ENCODE measurements at regions not wholly inside any gene's neighbourhood (a gene's known extent, or its start where the extent isn't known, plus 50 kb on each side); places are given as distances from the start of the nearest gene placed in this dataset.
A peak's percentile ranks its signal among the peaks of the same experiment; 100 is the strongest.

DNA sequence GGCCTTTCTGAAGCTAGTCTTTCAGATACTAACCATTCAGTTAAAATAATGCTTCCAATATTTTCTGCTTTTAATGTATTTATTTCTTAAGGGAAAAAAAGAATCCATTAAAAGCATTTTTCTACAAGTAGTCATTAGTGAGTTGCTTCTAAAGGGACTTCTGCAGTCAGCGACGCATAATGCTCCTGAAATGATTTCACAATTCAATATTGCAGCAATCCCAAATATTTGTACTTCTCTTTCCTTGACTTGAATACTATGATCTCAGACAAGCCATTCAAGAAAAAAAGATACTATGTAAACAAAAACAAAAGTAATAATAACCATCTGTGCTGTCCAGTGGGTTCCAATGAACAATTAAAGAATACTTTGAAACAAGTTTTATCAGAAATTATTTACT is 681.0 kb downstream of the DIPK2A start:
- no peak overlapping the region for H3K27ac ChIP-seq
- TF ChIP-seq CTCF (IDR thresholded peaks at IDR 0.05), result no peak
- no peak overlapping the region for H3K4me3 ChIP-seq
- intact Hi-C loops (cut with DNase I), result no loop called here
- FAIRE-seq (no peak), ATAC-seq (no peak), DNase-seq (no peak)
- H3K4me1 ChIP-seq, result no peaks in the 10 kb centered on the region
- H3K36me3 ChIP-seq, result no peaks in the 10 kb centered on the region
- no peaks in the 10 kb centered on the region for H3K27me3 ChIP-seq
- no peaks in the 10 kb centered on the region for H3K9me3 ChIP-seq
- 66 to 84% methylated on average over 2 of the region's 2 CpGs for WGBS, 2 donors

DNA sequence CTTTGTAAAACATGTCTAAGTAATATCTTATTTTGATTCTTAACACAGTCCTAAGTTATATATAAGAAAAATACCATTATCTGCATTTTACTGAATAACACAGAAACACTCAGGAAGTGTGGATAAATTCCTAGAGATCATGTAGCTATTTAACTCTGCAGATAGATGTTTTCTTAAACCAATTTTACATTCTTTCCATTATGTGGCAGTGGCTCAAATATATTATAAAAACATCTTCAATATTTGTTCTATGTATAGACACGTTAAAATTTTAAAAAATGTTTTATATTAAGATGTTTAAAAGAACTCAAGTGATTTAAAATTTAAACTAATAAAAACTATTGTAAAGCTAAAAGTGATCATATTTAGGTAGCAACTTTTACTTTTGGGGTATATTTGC is 683.8 kb downstream of the DIPK2A start:
- no peak overlapping the region for H3K4me3 ChIP-seq
- FAIRE-seq (peak; percentile 39), DNase-seq (no peak), ATAC-seq (no peak)
- H3K27me3 ChIP-seq, result no peaks in the 10 kb centered on the region
- WGBS, 2 donors, result 68 to 80% methylated on average over 1 of the region's 1 CpG
- no peaks in the 10 kb centered on the region for H3K36me3 ChIP-seq
- no peak overlapping the region for H3K27ac ChIP-seq
- no peaks in the 10 kb centered on the region for H3K9me3 ChIP-seq
- no peaks in the 10 kb centered on the region for H3K4me1 ChIP-seq
- intact Hi-C loops (cut with DNase I), result no loop called here
- no peak for TF ChIP-seq CTCF (IDR thresholded peaks at IDR 0.05)

GRCh38 chr3:144660186-144660585 is 688.6 kb downstream of the DIPK2A start:
- no peaks in the 10 kb centered on the region for H3K36me3 ChIP-seq
- no peak overlapping the region for H3K4me3 ChIP-seq
- no peaks in the 10 kb centered on the region for H3K4me1 ChIP-seq
- H3K27me3 ChIP-seq, result no peaks in the 10 kb centered on the region
- no peak for TF ChIP-seq CTCF (IDR thresholded peaks at IDR 0.05)
- no peak for FAIRE-seq
- ATAC-seq, result peak in 2 of 4 donors; percentile 47 to 49
- no peak overlapping the region for H3K27ac ChIP-seq
- intact Hi-C loops (cut with DNase I), result no loop called here
- 82 to 95% methylated on average over 1 of the region's 1 CpG for WGBS, 2 donors
- DNase-seq, result no peak
- no peaks in the 10 kb centered on the region for H3K9me3 ChIP-seq

- WGBS, 2 donors, result 58% methylated on average over 3 of the region's 3 CpGs
- no peak for TF ChIP-seq CTCF (IDR thresholded peaks at IDR 0.05)
- ATAC-seq (no peak), FAIRE-seq (no peak), DNase-seq (no peak)
- no peaks in the 10 kb centered on the region for H3K9me3 ChIP-seq
- intact Hi-C loops (cut with DNase I), result no loop called here
- no peaks in the 10 kb centered on the region for H3K27me3 ChIP-seq
- no peak overlapping the region for H3K27ac ChIP-seq
- no peaks in the 10 kb centered on the region for H3K36me3 ChIP-seq
- H3K4me1 ChIP-seq, result no peaks in the 10 kb centered on the region
- no peak overlapping the region for H3K4me3 ChIP-seq
Measured at GRCh38 chr3:144662729-144663128, 691.1 kb downstream of the DIPK2A start.

DNA sequence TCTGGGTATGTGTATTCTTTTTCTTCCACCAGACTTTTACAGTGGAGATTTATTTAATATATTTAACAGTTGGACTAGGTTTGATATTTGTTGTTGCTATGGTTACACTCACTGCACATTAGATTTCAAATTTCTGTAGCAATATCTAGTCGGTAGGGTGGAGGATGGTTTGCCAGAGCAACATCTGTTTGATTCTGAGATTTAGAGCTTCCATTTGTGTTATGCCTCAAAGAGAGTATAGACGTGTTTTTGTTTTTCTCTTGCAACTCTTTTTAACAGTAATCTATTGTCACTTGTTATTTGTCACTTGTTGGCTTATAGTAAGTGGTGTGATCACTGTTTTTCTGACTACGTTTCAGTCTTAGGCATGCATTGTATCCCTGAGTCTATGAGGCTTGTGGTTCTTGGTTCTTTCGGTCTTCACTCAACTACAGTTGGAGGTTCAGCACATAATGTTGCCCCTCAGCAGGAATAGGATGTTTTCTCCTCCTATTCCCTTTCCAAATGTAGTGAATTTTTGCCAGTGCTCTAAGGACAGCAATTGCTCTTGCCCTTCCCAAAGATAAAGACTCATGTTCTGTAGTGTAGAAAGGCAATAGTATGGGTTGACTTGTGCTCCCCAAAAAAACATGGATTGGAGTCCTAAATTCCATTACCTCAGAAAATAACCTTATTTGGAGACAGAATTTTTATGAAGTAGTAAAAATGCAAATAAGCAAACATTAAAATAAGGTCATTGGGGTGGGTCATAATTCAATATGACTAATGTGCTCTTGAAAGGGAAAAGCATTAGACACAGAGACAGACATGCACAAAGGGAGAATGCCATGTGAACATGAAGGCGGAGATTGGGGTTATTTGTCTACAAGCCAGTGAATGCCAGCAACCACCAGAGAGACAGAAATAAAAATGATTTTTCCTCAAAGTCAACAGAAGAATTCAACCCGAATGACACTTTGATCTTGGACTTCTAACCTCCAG is 692.1 kb downstream of the DIPK2A start:
- Histone ChIP-seq H3K27me3 (no peaks in the 10 kb centered on the region), H3K27ac (no peak overlapping the region), H3K4me1 (no peaks in the 10 kb centered on the region), H3K4me3 (no peak overlapping the region), H3K36me3 (no peaks in the 10 kb centered on the region), H3K9me3 (no peaks in the 10 kb centered on the region)
- DNase-seq (no peak), ATAC-seq (no peak), FAIRE-seq (no peak)
- intact Hi-C loops (cut with DNase I), result no loop called here
- TF ChIP-seq CTCF (IDR thresholded peaks at IDR 0.05), result no peak
- WGBS, 2 donors, result 61 to 75% methylated on average over 6 of the region's 6 CpGs
